Smooth muscle cell of the brain vasculature (primary cell): ENCODE measurements at regions not wholly inside any gene's neighbourhood (a gene's known extent, or its start where the extent isn't known, plus 50 kb on each side); places are given as distances from the start of the nearest gene placed in this dataset.
A peak's percentile ranks its signal among the peaks of the same experiment; 100 is the strongest.
"Not testable (repeated sequence)": the region's sequence is repeated elsewhere in the genome, so short reads cannot be mapped to it uniquely, and the experiment has no call there.

Experiments
- DNase-seq: peaks from one replicate; pipeline ENCODE4 v3.0.0-alpha.2; 2012; ENCODE audit warnings: low read depth, low spot score

GRCh38 chr16:88300463-88300835 is 82.3 kb upstream of the ZNF469 start:
- DNase-seq = no peak

- DNase-seq = no peak
Observed at GRCh38 chr16:88301431-88301830, 81.3 kb upstream of the ZNF469 start.

GRCh38 chr16:88301886-88302285 is 80.9 kb upstream of the ZNF469 start:
- no peak for DNase-seq

- DNase-seq = no peak
Observed at GRCh38 chr16:88302666-88303065, 80.1 kb upstream of the ZNF469 start.

GRCh38 chr16:88303405-88303804 is 79.4 kb upstream of the ZNF469 start:
- DNase-seq = no peak

- DNase-seq = no peak
Observed at GRCh38 chr16:88303890-88304819, 78.6 kb upstream of the ZNF469 start.

GRCh38 chr16:88305176-88305575 is 77.6 kb upstream of the ZNF469 start:
- no peak for DNase-seq

GRCh38 chr16:88306411-88306810 is 76.3 kb upstream of the ZNF469 start:
- no peak for DNase-seq

GRCh38 chr16:88306860-88307545 is 75.8 kb upstream of the ZNF469 start:
- peak; percentile 93 for DNase-seq

- DNase-seq = no peak
Observed at GRCh38 chr16:88308441-88309173, 74.2 kb upstream of the ZNF469 start.

- DNase-seq = no peak
Observed at GRCh38 chr16:88309174-88309907, 73.4 kb upstream of the ZNF469 start.

- DNase-seq = no peak
Observed at GRCh38 chr16:88309908-88310265, 72.9 kb upstream of the ZNF469 start.

- peak; percentile 91 for DNase-seq
Observed at GRCh38 chr16:88310796-88311605, 71.8 kb upstream of the ZNF469 start.

- DNase-seq = not testable (repeated sequence)
Observed at GRCh38 chr16:88311860-88312259, 70.9 kb upstream of the ZNF469 start.

GRCh38 chr16:88312732-88313131 is 70.0 kb upstream of the ZNF469 start:
- no peak for DNase-seq

- DNase-seq = no peak
Observed at GRCh38 chr16:88314991-88315542, 67.7 kb upstream of the ZNF469 start.

- no peak for DNase-seq
Observed at GRCh38 chr16:88315543-88316105, 67.1 kb upstream of the ZNF469 start.

- DNase-seq = no peak
Observed at GRCh38 chr16:88316151-88316550, 66.6 kb upstream of the ZNF469 start.

GRCh38 chr16:88316941-88317612 is 65.7 kb upstream of the ZNF469 start:
- no peak for DNase-seq

- no peak for DNase-seq
Observed at GRCh38 chr16:88317613-88317965, 65.2 kb upstream of the ZNF469 start.
